HG03521 (cell line): ENCODE measurements at regions not wholly inside any gene's neighbourhood (a gene's known extent, or its start where the extent isn't known, plus 50 kb on each side); places are given as distances from the start of the nearest gene placed in this dataset.

ENCODE experiments used
- ATAC-seq: cut with Tn5 transposase; IDR thresholded peaks from one replicate; pipeline ENCODE4 v1.9.1; 2021; ENCODE audit warnings: mild to moderate bottlenecking, moderate library complexity; ENCODE audit not compliant: unreplicated experiment

DNA sequence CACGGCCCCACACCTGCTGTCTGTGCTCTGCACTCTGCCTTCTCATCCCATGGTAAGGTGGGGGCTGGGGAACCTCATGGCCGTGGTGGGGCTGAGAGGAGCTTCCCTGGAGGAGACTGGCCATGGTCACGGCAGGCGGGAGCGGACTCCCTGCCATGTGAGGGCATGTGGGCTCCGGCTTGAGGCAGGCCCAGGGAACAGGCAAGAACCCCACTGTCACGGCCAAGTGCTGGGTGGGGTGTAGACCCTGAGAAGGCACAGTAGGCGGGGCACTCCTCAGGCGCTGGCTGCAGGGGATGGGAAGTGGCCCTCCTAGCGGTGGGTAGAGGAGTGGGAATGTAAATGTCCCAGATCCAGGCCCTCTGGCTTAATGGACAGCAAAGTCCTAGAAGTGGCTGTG lies 1262.7 kb downstream of the BRD1 start:
- no peak for ATAC-seq

GRCh38 chr22:48563966-48564330 lies 1263.7 kb downstream of the BRD1 start:
- no peak for ATAC-seq

DNA sequence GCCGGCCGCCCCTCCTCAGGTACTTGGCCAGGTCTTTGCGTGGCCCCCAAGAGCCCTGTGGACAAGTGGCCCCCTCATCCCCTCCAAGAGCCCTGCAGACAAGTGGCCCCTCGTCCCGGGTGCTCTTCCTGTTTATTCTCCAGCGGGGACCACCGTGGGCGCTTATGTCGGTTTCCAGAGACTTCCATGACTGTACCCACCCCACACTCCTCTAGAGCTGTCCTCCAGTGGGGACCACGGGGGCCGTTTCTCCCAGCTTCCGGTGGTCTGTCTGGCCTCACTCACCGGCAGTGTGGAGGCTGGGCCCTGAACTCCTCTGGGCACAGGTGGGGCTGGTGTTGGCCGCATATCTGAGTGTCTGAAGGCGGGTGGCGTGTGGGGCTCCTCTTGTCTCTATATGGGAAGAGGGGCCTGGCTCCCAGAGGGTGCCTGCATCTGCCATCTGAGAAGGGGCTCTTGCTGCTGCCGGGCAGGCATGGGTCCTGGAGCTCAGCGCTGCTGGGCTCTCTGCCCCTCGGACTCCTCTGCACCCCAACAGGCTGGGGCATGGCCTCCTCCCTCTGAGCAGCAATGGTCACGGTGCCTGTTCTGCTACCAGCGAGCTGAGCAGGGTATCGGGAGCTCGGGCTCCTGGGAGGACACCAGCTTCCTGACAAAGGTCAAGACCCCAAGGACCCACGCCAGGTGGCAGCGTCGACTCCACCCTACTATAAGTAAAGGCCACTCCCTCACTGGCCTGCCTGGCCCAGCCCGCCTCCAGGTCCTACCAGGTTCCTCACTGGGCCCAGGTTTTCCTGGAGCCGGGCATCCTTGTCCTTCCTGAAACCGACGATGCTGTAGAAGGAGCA lies 1264.3 kb downstream of the BRD1 start:
- ATAC-seq = no peak

DNA sequence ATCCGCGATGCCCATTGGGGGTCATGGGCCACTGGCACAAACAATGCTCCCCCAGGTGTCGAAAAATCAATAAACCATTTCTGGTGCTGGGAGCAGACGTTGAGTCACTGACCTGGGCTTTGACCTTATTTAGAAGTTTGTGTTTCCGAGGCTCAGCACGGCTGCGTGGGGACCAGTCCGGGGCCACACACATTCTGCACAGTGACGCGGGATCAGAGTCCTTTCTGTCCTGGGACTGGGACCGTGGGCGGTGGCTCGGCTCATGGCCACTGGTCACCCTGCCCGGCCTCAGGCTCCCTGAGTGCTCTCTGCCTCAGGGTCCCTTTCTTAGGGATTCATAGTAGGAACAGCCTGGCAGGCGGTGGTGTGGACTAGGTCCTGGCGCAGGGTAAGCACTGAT lies 1266.0 kb downstream of the BRD1 start:
- ATAC-seq = no peak

DNA sequence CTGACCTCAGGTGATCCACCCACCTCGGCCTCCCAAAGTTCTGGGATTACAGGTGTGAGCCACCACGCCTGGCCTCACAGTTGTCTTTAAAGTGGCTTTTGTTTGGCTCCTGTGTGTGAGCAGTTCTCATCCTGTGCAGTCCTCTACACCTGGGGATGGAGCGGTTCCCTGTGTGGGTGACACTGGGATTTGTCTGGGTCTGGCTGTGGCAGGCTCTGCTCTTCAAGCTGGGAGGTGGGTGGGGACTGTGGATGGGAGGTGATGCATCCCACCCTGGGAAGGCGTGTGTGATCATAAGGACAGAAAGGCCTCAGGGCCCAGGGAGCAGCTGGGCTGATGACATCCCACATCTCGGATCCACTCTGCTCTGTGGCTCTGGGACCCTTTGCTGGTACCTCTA lies 1266.8 kb downstream of the BRD1 start:
- ATAC-seq = no peak

- no peak for ATAC-seq
These were observed 1267.3 kb downstream of the BRD1 start for GRCh38 chr22:48560389-48560751.

DNA sequence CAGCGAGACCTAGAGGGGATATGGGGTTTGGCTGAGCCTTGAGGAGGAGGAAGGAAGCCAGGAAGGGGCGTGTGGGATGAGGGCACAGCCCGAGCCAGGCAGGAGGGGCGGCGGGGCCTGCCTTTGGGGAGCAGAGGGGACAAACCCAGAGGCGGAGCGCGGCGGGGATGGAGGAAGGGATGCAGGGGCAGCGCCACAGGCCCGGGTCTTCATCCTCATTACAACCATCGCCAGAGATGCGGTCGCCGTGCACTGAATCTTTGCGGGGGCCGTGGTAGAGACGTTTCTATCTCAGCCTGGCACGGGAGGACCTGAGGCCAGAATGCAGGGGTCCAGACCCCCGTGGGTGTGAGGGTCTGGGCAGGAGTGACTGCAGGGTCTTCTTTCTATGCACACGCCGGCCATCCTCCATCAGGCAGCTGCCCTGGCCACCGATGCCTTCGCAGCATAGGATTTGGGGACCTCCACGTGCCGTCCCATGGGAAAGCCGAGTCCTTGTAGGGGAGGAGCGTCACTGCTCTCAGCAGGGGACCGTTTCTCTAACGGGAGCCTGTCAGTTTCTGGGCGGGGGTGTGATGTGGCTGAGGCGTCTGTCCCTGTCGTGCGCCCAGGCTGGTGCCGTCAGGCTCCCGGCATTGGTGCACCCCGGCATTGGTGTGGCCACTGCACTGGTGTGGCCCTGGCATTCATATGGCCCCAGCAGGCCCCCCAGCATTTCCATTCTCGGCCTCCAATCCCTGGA lies 1267.9 kb downstream of the BRD1 start:
- ATAC-seq = no peak

DNA sequence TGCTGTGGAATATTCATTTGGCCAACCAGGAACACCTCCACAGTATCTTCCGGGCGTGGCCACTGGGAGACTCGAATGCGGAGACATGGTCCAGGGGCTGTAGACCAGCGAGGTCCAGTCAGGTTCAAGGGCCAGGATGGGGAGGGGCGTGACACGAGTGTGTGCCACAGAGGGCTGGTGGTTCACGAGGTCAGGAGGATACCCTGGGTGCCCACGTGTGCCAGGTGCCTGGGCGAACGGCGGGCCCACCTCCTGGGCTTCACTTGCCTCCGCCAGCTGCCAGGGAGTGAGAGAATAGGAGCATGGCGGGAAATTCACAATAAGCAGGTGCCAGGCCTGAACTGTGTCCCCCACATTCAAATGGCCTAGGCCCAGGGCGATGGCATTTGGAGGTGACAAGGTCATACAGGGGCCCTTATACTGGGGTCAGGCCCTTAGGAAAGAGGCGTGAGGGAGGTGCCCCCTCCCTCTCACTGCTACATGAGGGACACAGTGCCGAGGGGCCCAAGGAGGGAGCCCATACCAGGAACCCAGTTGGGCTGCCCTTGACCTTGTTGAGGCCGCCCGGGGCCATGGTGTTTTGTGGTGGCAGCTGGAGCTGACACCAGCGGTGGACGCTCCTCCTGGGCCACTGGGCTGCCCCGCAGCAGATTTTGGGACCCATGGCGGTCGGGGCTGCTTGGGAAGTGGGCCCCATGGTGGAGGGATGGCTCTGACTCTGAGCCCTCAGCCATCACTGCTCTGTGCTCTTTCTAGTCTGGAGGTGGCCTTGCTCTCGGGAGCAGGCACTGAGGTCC lies 1268.9 kb downstream of the BRD1 start:
- no peak for ATAC-seq

DNA sequence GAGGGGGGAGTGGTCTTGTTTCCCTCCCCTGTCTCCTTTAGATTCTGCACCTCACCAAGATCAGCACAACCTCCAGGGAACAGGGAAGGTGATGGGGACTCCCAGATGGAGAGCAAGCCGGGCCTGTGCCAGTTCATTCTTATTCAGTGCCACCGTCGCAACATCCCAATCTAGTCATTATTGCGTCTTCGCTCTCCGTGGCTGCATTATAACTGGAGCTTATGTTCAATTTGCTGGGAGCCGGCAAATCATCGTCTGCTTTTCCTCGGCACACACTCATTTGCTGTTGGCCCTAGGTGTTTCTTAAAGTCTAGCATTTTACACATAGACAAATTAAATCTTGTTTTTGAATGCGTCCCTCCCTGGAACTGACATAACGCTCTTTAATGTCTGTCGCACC lies 1269.7 kb downstream of the BRD1 start:
- ATAC-seq = no peak

- no peak for ATAC-seq
These were observed 1270.2 kb downstream of the BRD1 start for GRCh38 chr22:48557473-48557872.

GRCh38 chr22:48556751-48557150 lies 1270.9 kb downstream of the BRD1 start:
- no peak for ATAC-seq

DNA sequence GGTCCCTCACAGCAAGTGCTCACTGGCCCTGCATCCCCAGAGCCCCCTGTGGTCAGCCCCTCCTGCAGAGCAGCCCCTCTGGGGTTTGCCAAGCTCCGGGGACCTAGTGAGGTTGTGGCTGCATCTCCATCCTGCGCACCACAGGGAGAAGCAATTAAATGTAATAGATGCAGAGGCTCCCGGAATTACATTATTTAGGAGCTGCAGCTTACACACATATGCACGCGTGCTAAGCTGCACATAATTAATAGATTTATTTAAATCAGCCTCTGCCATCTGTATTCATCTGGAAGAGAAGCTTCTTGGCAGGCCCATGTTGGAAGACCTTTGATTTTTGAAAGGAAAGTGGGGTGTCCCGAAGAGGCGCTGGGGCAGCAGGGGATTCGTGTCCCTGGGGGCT lies 1271.5 kb downstream of the BRD1 start:
- ATAC-seq = no peak

GRCh38 chr22:48555606-48556005 lies 1272.1 kb downstream of the BRD1 start:
- ATAC-seq = no peak

- ATAC-seq = no peak
These were observed 1272.6 kb downstream of the BRD1 start for GRCh38 chr22:48554893-48555572.

DNA sequence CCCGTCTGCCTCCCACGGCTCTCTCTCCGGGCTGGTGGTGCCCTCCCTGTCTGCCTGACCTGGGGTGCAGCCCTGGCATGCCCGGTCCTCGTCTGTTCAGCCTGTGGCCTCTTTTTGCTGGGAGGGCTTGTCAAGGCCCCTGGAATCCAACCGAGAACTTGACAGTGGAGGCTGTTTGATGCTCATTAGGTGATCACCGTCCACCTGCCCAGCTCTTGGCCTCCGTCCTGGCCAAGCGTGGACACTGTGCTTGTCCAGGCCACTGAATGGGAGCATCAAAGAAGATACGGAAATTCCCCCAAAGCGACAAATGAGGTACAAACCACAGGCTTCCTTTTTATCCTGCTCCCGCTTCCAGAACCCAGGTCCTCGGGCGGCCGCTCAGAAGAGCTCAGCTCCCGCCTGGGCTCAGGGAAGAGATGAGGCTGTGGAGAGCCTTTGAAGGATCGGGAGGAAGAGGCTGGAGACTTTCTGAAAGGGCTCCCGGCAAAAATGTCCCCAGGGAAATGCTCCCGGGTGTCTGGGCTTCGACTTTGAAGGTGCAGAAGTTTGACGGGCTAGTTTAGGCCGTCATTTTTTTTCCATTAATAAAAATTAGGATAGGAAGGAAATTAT lies 1273.9 kb downstream of the BRD1 start:
- no peak for ATAC-seq

DNA sequence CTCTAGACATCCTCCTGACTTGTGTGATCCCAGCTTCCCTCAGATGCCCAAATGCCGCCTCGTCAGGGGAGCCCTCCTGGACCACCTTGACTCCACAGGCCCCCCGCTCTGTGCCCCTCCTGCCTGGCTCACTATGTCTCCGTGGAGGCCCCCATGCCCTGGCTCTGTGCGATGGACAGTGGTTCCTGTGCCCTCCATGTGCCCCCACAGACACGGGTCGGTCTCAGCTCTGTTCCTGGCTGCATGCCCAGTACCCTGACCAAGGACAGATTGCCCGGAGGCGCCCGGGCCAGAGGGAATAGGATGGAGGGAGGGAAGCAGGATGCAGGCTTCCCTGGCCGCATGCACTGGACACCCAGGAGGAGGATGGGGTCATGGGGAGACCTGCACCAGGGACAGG lies 1274.6 kb downstream of the BRD1 start:
- ATAC-seq = no peak

- ATAC-seq = no peak
These were observed 1275.9 kb downstream of the BRD1 start for GRCh38 chr22:48551716-48552268.

DNA sequence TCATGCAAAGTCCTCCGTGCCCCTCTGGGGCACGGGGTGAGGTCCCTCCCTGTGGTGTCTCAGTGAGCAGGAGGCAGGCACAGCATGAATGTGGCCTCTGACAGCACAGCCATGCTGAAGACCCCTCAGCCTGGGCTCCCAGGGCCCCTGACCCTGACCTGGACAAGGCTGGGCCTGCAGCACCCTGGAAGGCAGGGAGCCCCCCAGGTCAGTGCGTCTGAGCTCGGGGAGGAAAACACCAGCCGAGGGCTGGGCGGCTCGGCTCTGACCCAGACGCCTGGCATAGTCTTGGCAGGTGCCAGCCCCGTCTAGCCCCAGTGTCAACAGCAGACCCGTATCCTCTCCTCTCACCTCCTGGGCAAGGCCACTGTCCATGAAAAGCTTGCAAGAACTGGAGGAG lies 1276.6 kb downstream of the BRD1 start:
- ATAC-seq = no peak

DNA sequence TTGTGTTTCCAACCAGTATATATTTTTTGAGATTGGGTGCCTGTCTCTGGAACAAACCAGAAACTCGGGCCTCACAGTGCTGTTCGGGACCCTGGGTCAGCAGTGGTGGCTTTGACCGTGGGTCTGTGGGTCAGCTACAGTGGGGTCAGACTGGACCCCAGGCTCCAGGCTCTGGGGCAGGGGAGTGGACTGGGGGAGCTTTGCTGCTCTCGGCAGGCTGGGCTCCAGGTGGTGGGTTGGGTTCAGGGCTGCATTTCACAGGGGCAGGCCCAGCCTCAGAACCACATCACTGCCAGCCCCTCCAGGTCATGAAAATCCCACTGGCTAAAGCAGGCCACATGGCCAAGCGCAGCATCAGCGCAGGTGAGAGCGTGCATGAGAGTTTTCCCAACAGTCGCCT lies 1279.3 kb downstream of the BRD1 start:
- no peak for ATAC-seq

GRCh38 chr22:48547971-48548370 lies 1279.7 kb downstream of the BRD1 start:
- no peak for ATAC-seq
